GM21423 (cell line): ENCODE measurements at regions not wholly inside any gene's neighbourhood (a gene's known extent, or its start where the extent isn't known, plus 50 kb on each side); places are given as distances from the start of the nearest gene placed in this dataset.
A peak's percentile ranks its signal among the peaks of the same experiment; 100 is the strongest.
"Not testable (repeated sequence)": the region's sequence is repeated elsewhere in the genome, so short reads cannot be mapped to it uniquely, and the experiment has no call there.

Source experiments
- ATAC-seq: cut with Tn5 transposase; IDR thresholded peaks from one replicate; pipeline ENCODE4 v1.9.1; 2021; ENCODE audit warnings: mild to moderate bottlenecking, moderate library complexity; ENCODE audit not compliant: unreplicated experiment

DNA sequence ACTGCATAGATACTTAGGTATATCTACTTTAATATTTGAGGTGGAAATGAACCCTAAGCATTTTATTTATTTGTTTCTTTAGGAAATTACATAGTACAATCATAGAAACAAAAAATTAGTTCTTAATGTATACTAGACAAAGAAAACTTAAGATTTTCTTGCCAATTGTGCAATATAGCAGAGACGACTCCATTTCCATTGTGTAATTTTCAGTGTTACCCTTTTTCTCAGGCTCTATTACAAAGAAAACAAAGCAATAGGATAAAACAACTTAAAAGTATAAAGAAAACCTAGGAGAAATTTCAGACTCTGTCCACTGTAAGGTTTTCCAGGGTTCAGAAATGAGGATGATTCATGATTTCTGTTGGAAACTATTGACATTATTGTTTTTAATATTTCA, 89.0 kb upstream of the SERTAD2 start:
- ATAC-seq, result no peak

GRCh38 chr2:64743739-64744330, 90.1 kb upstream of the SERTAD2 start:
- no peak for ATAC-seq

GRCh38 chr2:64745562-64745961, 91.8 kb upstream of the SERTAD2 start:
- ATAC-seq, result no peak

DNA sequence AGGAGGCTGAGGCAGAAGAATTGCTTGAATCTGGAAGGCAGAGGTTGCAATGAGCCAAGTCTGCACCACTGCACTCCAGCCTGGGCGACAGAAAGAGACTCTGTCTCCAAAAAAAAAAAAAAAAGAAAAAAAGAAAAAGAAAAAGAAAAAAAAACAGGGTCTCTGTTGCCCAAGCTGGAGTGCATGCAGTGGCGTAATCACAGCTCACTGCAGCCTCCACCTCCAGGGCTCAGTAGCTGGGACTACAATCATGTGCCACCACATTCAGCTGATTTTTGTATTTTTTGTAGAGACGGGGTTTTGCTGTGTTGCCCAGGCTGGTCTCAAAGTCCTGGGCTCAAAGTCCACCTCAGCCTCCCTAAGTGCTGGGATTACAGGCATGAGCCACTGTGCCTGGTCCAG, 94.0 kb upstream of the SERTAD2 start:
- ATAC-seq, result not testable (repeated sequence)

GRCh38 chr2:64748147-64748546, 94.4 kb upstream of the SERTAD2 start:
- ATAC-seq, result no peak

GRCh38 chr2:64748561-64748960, 94.8 kb upstream of the SERTAD2 start:
- no peak for ATAC-seq

- no peak for ATAC-seq
Measured at GRCh38 chr2:64749446-64749845, 95.7 kb upstream of the SERTAD2 start.

GRCh38 chr2:64750001-64750816, 96.5 kb upstream of the SERTAD2 start:
- ATAC-seq, result no peak

DNA sequence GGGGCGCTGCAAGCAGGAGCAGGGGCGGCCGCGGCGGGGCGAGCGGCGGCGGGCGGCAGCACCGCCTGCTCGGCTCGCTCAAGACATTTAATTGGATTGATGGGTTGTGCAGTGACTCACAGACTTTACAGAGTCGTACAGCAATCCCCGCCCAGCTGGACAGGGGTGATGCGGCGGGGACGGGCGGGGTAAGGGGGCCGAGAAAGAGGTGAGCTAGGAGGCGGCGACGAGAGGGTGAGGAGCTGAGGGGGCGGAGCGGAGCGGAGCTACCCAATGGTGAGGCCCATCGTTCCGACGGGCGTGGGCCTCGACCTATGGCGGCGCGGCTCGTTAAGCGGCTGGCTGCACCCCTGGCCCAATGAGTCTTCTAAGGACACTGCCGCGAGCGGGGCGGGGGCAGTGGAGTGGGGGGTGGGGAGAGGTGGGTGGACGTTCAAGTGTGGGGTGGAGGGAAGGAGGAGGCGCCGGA, 97.1 kb upstream of the SERTAD2 start:
- peak; percentile 83 for ATAC-seq

- peak; percentile 78 for ATAC-seq
Measured at GRCh38 chr2:64751286-64752260, 97.9 kb upstream of the SERTAD2 start.

DNA sequence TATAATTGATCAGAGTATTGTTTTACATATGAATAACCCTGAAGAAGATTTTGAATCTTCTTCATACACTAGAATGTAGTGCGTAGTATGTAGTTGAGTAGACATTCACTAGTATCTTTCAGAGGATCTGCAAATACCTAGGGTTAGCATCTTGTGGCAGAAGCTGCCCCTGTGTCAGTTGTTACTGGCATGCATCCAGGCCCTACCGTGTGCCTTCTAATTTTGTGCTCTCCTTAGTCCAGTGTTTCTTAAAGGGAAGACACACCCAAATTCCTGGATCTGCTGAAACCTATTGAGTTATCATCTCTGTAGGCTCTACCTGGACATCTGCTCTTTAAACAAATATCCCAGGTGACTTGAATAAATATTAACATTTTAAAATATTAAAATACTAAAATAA, 99.7 kb upstream of the SERTAD2 start:
- no peak for ATAC-seq

DNA sequence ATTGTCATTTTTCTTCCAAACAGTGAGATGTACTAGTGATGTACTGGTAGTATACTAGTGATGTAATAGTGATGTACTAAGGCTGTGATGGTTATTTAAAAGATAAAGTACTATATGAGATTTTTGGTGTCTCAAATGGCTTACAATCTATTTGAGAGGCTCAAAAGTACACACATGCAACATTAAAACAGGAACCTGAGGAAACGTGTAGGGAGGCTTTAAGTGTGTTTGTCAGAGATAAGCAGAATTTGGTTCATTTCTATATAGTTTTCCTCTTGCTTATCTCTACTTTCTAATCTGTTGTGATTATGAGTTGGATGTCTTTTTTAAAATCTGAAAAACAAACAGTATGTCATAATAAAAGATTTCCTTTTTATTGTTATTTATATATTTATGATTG, 100.9 kb upstream of the SERTAD2 start:
- no peak for ATAC-seq

DNA sequence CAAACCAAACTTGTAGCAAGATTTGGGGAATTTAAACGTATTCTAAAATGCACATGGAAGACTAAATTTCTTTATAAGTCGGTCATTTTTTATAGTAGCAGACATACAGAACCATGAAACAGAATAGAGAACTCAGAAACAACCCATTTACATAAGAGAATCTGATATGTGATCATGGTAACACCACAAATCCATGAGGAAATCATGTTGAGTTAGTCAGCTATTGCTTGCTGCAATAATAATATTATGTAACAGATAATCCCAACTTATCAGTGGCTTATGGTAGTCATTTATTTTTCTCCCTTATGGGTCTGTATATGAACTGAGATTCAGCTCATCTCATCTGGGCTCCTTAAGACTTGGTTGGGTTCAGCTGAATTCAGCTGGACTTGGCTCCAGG, 103.4 kb upstream of the SERTAD2 start:
- no peak for ATAC-seq

- no peak for ATAC-seq
Measured at GRCh38 chr2:64760128-64760527, 106.4 kb upstream of the SERTAD2 start.

GRCh38 chr2:64762301-64762997, 108.7 kb upstream of the SERTAD2 start:
- ATAC-seq, result no peak

DNA sequence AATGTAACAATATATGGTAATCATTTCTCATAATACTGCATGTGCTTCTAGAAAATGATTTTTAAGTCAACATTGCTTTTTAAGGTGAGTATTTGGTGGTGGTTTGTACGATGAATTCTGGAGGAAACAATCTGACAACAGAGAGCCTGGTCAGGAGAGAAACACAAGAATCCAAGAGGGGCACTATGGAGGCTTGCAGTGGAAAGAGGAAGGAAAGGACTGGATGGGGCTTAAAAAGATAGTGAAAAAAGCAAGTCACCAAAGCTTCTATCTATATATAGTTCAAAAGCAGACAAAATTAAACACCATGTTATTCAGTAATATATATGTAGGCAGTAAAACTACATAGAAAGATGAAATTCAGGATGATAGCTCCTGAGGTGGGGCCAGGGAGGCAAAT, 109.4 kb upstream of the SERTAD2 start:
- no peak for ATAC-seq

DNA sequence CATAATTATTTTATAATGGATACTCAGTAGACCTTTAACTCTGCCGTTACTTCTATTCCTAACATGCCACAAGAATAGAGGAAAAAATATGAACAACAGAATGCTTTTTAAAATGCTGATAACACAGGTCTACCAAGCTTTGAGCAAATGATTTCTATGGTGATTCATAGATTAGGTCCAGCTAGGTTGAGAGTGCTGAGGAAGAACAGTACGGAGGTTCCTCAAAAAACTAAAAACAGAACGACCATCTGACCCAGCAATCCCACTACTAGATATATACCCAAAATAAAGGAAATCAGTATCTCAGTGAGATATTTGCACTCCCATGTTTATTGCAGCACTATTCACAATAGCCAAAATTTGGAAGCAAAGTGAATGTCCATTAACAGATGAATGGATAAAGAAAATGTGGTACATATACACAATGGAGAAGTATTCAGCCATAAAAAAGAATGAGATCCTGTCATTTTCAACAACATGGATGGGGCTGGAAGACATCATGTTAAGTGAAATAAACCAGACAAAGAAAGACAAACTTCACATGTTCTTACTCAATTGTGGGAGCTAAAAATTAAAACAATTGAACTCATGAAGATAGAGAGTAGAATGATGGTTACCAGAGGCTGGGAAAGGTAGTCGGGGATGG, 111.6 kb upstream of the SERTAD2 start:
- no peak for ATAC-seq

DNA sequence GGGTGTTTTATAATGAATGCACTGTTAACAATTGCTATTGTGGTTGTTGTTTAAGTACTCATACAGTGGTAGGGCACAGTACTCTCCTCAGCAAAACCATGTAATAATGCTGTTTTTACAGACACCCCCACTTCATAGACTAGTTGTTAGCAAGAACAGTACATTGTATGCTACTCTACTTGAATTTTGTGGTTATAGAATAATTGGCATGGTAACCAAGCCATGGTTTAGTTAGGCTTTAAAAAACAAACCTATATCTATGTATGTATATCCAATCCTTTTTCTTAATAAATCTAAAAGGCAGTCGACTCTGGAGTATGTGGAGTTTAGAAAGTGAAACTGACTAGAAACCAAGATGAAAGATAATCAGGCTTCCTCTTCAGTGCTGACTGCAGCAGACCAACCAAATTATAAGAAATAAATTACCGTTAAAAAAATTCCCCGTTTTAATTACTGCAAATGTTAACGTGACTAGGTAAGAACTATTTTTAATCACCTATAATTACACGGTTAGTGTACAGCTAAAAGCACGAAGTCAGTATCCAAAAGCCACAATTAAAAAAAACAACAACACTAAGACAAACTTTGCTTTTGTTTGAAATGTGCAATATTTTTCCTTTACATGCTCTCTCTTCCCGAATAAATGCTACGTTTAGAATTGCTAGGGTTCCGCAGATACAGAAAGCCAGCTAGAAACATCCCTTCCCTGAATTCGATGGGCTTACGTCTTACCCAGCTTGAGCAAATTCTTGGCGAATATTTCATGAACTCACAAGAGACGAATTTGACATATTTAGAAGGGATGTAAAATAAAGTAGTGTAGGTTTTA, 113.3 kb upstream of the SERTAD2 start:
- peak; percentile 36 for ATAC-seq
